Neural progenitor cell (in vitro differentiated cells): ENCODE measurements at regions not wholly inside any gene's neighbourhood (a gene's known extent, or its start where the extent isn't known, plus 50 kb on each side); places are given as distances from the start of the nearest gene placed in this dataset.

Experiments used
- DNase-seq: peaks from one replicate; pipeline ENCODE4 v3.0.0-alpha.2; 2016; ENCODE audit warnings: low spot score
- H2AFZ ChIP-seq: fragments of 200-600 bp; sonication (generic); replicated peaks from 2 replicates; pipeline ENCODE4 v1.6.1; 2016; ENCODE audit warnings: antibody characterized with exemption
- H3F3A ChIP-seq: fragments of 200-600 bp; sonication (generic); 2 replicates; pipeline ENCODE4 v1.6.1; 2016; ENCODE audit warnings: antibody characterized with exemption, low read depth
- H3K27ac ChIP-seq: fragments of 200-600 bp; sonication (generic); 2 replicates; pipeline ENCODE4 v1.5.1; 2016; ENCODE audit warnings: mild to moderate bottlenecking
- H3K27me3 ChIP-seq: fragments of 200-600 bp; sonication (generic); 2 replicates; pipeline ENCODE4 v1.6.1; 2016; ENCODE audit warnings: mild to moderate bottlenecking, moderate library complexity
- H3K36me3 ChIP-seq: fragments of 200-600 bp; sonication (generic); 2 replicates; pipeline ENCODE4 v1.5.1; 2016
- H3K4me1 ChIP-seq: fragments of 200-600 bp; sonication (generic); 2 replicates; pipeline ENCODE4 v1.6.1; 2016; ENCODE audit warnings: mixed run types
- H3K4me2 ChIP-seq: fragments of 200-600 bp; sonication (generic); 2 replicates; pipeline ENCODE4 v1.6.1; 2016
- H3K4me3 ChIP-seq: fragments of 200-600 bp; sonication (generic); 2 replicates; pipeline ENCODE4 v1.5.1; 2016
- H3K79me2 ChIP-seq: fragments of 200-600 bp; sonication (generic); 2 replicates; pipeline ENCODE4 v1.6.1; 2016; ENCODE audit warnings: low read depth
- H3K9ac ChIP-seq: fragments of 200-600 bp; sonication (generic); 2 replicates; pipeline ENCODE4 v1.6.1; 2016
- H3K9me3 ChIP-seq: fragments of 200-600 bp; sonication (generic); 2 replicates; pipeline ENCODE4 v1.5.1; 2016; ENCODE audit warnings: low read depth
- H4K20me1 ChIP-seq: fragments of 200-600 bp; sonication (generic); 2 replicates; pipeline ENCODE4 v1.6.1; 2016; ENCODE audit warnings: low read depth
- H3K27ac Mint-ChIP-seq: 3 replicates; pipeline ENCODE4 v1.8.0; 2021; ENCODE audit warnings: mixed read lengths
- H3K27me3 Mint-ChIP-seq: 2 replicates; pipeline ENCODE4 v1.8.0; 2022; ENCODE audit warnings: low read depth, mild to moderate bottlenecking, inconsistent platforms, moderate library complexity, mixed read lengths; ENCODE audit not compliant: insufficient read depth
- H3K36me3 Mint-ChIP-seq: 3 replicates; pipeline ENCODE4 v1.8.0; 2021; ENCODE audit warnings: mixed read lengths
- H3K4me1 Mint-ChIP-seq: 3 replicates; pipeline ENCODE4 v1.8.0; 2021; ENCODE audit warnings: mixed read lengths
- H3K4me3 Mint-ChIP-seq: 3 replicates; pipeline ENCODE4 v1.8.0; 2021; ENCODE audit warnings: mild to moderate bottlenecking, moderate library complexity, mixed read lengths
- H3K9me3 Mint-ChIP-seq: 3 replicates; pipeline ENCODE4 v1.8.0; 2020; ENCODE audit warnings: mixed read lengths
- CTCF ChIP-seq: fragments of 200-600 bp; sonication (generic); IDR thresholded peaks from 2 replicates; pipeline ENCODE4 v1.5.1; 2017; ENCODE audit warnings: antibody characterized with exemption, mild to moderate bottlenecking
- EZH2 ChIP-seq: fragments of 200-600 bp; sonication (generic); IDR thresholded peaks from 2 replicates; pipeline ENCODE4 v1.6.1; 2017; ENCODE audit warnings: antibody characterized with exemption, mild to moderate bottlenecking, moderate library complexity
- EZH2phosphoT487 ChIP-seq: fragments of 200-600 bp; sonication (generic); IDR thresholded peaks from 2 replicates; pipeline ENCODE4 v1.6.1; 2017; ENCODE audit warnings: antibody characterized with exemption

GRCh38 chr21:35779167-35779566, 281.2 kb downstream of the SETD4 start:
- Histone ChIP-seq H3K4me3 (no peak overlapping the region), H3K9ac (no peak overlapping the region), H3K9me3 (no peaks in the 10 kb centered on the region), H3K36me3 (no peaks in the 10 kb centered on the region), H3K79me2 (no peaks in the 10 kb centered on the region), H3K27me3 (no peaks in the 10 kb centered on the region), H4K20me1 (no peaks in the 10 kb centered on the region), H3K4me2 (no peak overlapping the region), H3K4me1 (no peaks in the 10 kb centered on the region), H2AFZ (no peak overlapping the region), H3K27ac (no peak overlapping the region), H3F3A (no peaks in the 10 kb centered on the region)
- H3K4me3 Mint-ChIP-seq, result no peak overlapping the region
- H3K9me3 Mint-ChIP-seq, result no peaks in the 10 kb centered on the region
- H3K36me3 Mint-ChIP-seq, result no peaks in the 10 kb centered on the region
- TF ChIP-seq CTCF, result no peak
- no peak for TF ChIP-seq EZH2phosphoT487
- TF ChIP-seq EZH2, result no peak
- H3K4me1 Mint-ChIP-seq, result no peaks in the 10 kb centered on the region
- H3K27me3 Mint-ChIP-seq, result peaks cover 7% of the 10 kb centered on the region
- DNase-seq, result no peak
- no peak overlapping the region for H3K27ac Mint-ChIP-seq

GRCh38 chr21:35777081-35777480, 283.2 kb downstream of the SETD4 start:
- H3K9ac ChIP-seq, result no peak overlapping the region
- H3F3A ChIP-seq, result no peaks in the 10 kb centered on the region
- H3K27ac ChIP-seq, result no peak overlapping the region
- H3K36me3 ChIP-seq, result no peaks in the 10 kb centered on the region
- H2AFZ ChIP-seq, result no peak overlapping the region
- no peaks in the 10 kb centered on the region for H3K4me1 ChIP-seq
- no peaks in the 10 kb centered on the region for H3K9me3 ChIP-seq
- no peaks in the 10 kb centered on the region for H3K4me1 Mint-ChIP-seq
- H3K27ac Mint-ChIP-seq, result no peak overlapping the region
- H4K20me1 ChIP-seq, result no peaks in the 10 kb centered on the region
- H3K27me3 Mint-ChIP-seq, result peaks cover 10% of the 10 kb centered on the region
- no peak overlapping the region for H3K4me3 ChIP-seq
- H3K27me3 ChIP-seq, result no peaks in the 10 kb centered on the region
- no peaks in the 10 kb centered on the region for H3K36me3 Mint-ChIP-seq
- DNase-seq, result no peak
- H3K79me2 ChIP-seq, result no peaks in the 10 kb centered on the region
- H3K9me3 Mint-ChIP-seq, result no peaks in the 10 kb centered on the region
- H3K4me3 Mint-ChIP-seq, result no peak overlapping the region
- TF ChIP-seq CTCF (no peak), EZH2phosphoT487 (no peak), EZH2 (no peak)
- no peak overlapping the region for H3K4me2 ChIP-seq

- DNase-seq, result no peak
- H3K27me3 ChIP-seq, result no peaks in the 10 kb centered on the region
- H3K9me3 ChIP-seq, result no peaks in the 10 kb centered on the region
- no peak overlapping the region for H3K4me2 ChIP-seq
- no peak overlapping the region for H2AFZ ChIP-seq
- H3K36me3 Mint-ChIP-seq, result no peaks in the 10 kb centered on the region
- no peaks in the 10 kb centered on the region for H3F3A ChIP-seq
- no peaks in the 10 kb centered on the region for H3K4me1 ChIP-seq
- H4K20me1 ChIP-seq, result no peaks in the 10 kb centered on the region
- H3K4me3 Mint-ChIP-seq, result no peak overlapping the region
- H3K9ac ChIP-seq, result no peak overlapping the region
- H3K27ac ChIP-seq, result no peak overlapping the region
- H3K27ac Mint-ChIP-seq, result no peak overlapping the region
- no peak overlapping the region for H3K4me3 ChIP-seq
- H3K4me1 Mint-ChIP-seq, result no peaks in the 10 kb centered on the region
- H3K79me2 ChIP-seq, result no peaks in the 10 kb centered on the region
- H3K36me3 ChIP-seq, result no peaks in the 10 kb centered on the region
- H3K27me3 Mint-ChIP-seq, result peaks cover 10% of the 10 kb centered on the region
- no peaks in the 10 kb centered on the region for H3K9me3 Mint-ChIP-seq
- TF ChIP-seq CTCF (no peak), EZH2 (no peak), EZH2phosphoT487 (no peak)
Measured at GRCh38 chr21:35775778-35776544, 284.4 kb downstream of the SETD4 start.
